CD4-positive, alpha-beta T cell (primary cell): ENCODE measurements at regions not wholly inside any gene's neighbourhood (a gene's known extent, or its start where the extent isn't known, plus 50 kb on each side); places are given as distances from the start of the nearest gene placed in this dataset.

ENCODE experiments used
- ATAC-seq: fragments of 200-7000 bp; cut with Tn5 transposase; one replicate; pipeline ENCODE4 v1.10.0; 2022; ENCODE audit warnings: mild to moderate bottlenecking; ENCODE audit not compliant: poor library complexity
- CTCF ChIA-PET: fragments of 350-600 bp; sonication (Branson Sonifier 250); formaldehyde crosslinking; loops from one replicate; lab custom pipeline; 2021; ENCODE audit warnings: antibody characterized with exemption, inconsistent platforms; lab: Charles Lee
- POLR2A ChIA-PET: fragments of 350-600 bp; sonication (Branson Sonifier 250); formaldehyde crosslinking; loops from one replicate; lab custom pipeline; 2021; ENCODE audit warnings: antibody characterized with exemption, inconsistent platforms; lab: Charles Lee
- DNase-seq, 14 experiments: peaks; one replicate each; pipeline ENCODE4 v3.0.0-alpha.2; 2013 to 2020; ENCODE audit warnings: mixed read lengths in 2 of 14
- H3K27ac ChIP-seq, 2 donors: one replicate each; pipeline versions ENCODE4 v1.5.1 to v1.7.0; 2013; ENCODE audit warnings: low read length in 2 of 2, low read depth in 1 of 2, mild to moderate bottlenecking in 1 of 2
- H3K27me3 ChIP-seq, 2 experiments: 1 replicate in 1 of 2; 2 replicates in 1 of 2; pipeline versions ENCODE4 v1.6.1 to v1.7.0; 2013; ENCODE audit warnings: low read length in 2 of 2, control low read depth in 1 of 2, mild to moderate bottlenecking in 1 of 2, moderate library complexity in 1 of 2; ENCODE audit not compliant: insufficient read depth in 2 of 2, control insufficient read depth in 1 of 2
- H3K36me3 ChIP-seq: one replicate; pipeline ENCODE4 v1.6.1; 2013; ENCODE audit warnings: low read length, control low read depth; ENCODE audit not compliant: insufficient read depth
- H3K4me1 ChIP-seq: one replicate; pipeline ENCODE4 v1.6.1; 2013; ENCODE audit warnings: low read length, control low read depth; ENCODE audit not compliant: insufficient read depth
- H3K4me3 ChIP-seq: one replicate; pipeline ENCODE4 v1.5.1; 2013; ENCODE audit warnings: mild to moderate bottlenecking, low read length, moderate library complexity
- H3K9me3 ChIP-seq, 2 experiments: 1 replicate in 1 of 2; 2 replicates in 1 of 2; pipeline versions ENCODE4 v1.6.1 to v1.7.0; 2013; ENCODE audit warnings: low read length in 2 of 2, mild to moderate bottlenecking in 2 of 2, control low read depth in 1 of 2, moderate library complexity in 1 of 2; ENCODE audit not compliant: control insufficient read depth in 1 of 2, insufficient read depth in 1 of 2
- H3K27ac Mint-ChIP-seq: one replicate; pipeline ENCODE4 v1.8.0; 2020; ENCODE audit warnings: mixed read lengths
- H3K27me3 Mint-ChIP-seq: one replicate; pipeline ENCODE4 v1.8.0; 2021; ENCODE audit warnings: mixed read lengths
- H3K36me3 Mint-ChIP-seq: one replicate; pipeline ENCODE4 v1.8.0; 2021; ENCODE audit warnings: low read depth, mixed read lengths
- H3K4me1 Mint-ChIP-seq: one replicate; pipeline ENCODE4 v1.8.0; 2021; ENCODE audit warnings: low read depth, mixed read lengths
- H3K4me3 Mint-ChIP-seq: one replicate; pipeline ENCODE4 v1.8.0; 2020; ENCODE audit warnings: mild to moderate bottlenecking, mixed read lengths
- H3K9me3 Mint-ChIP-seq: one replicate; pipeline ENCODE4 v1.8.0; 2020; ENCODE audit warnings: mixed read lengths
- CTCF ChIP-seq: fragments of 200-600 bp; IDR thresholded peaks from one replicate; pipeline ENCODE4 v1.8.0; 2022; ENCODE audit warnings: antibody characterized with exemption, mild to moderate bottlenecking
- intact Hi-C, 2 experiments: fragments of 100-400 bp; cut with DNase I in 1 of 2; cut with micrococcal nuclease in 1 of 2; formaldehyde crosslinking; loops; one replicate each; pipeline versions ENCODE4 v1.15.1 to v1.9.0; 2023 to 2025; cut with DNase I, micrococcal nuclease

GRCh38 chr6:99709062-99709461, 102.4 kb downstream of the PRDM13 start:
- H3K9me3 ChIP-seq = no peaks in the 10 kb centered on the region
- no peak overlapping the region for H3K27ac ChIP-seq
- H3K9me3 Mint-ChIP-seq = no peaks in the 10 kb centered on the region
- H3K27me3 Mint-ChIP-seq = peaks cover 17% of the 10 kb centered on the region
- H3K4me3 Mint-ChIP-seq = no peak overlapping the region
- no peaks in the 10 kb centered on the region for H3K36me3 ChIP-seq
- H3K4me1 Mint-ChIP-seq = no peaks in the 10 kb centered on the region
- no peaks in the 10 kb centered on the region for H3K4me1 ChIP-seq
- H3K36me3 Mint-ChIP-seq = no peaks in the 10 kb centered on the region
- H3K27me3 ChIP-seq = no peaks in the 10 kb centered on the region
- intact Hi-C loops = no loop called here
- DNase-seq (no peak), ATAC-seq (no peak)
- ChIA-PET POLR2A (no interaction called here), CTCF (interaction anchor here (1.6 kb wide), 1 partner anchor 9 kb away, joined by 3 read pairs; no protein-coding TSS in a partner anchor)
- H3K27ac Mint-ChIP-seq = no peak overlapping the region
- H3K4me3 ChIP-seq = no peak overlapping the region
- TF ChIP-seq CTCF = no peak

- no peak overlapping the region for H3K4me3 ChIP-seq
- H3K4me1 ChIP-seq = no peaks in the 10 kb centered on the region
- ChIA-PET CTCF (no interaction called here), POLR2A (no interaction called here)
- no peak overlapping the region for H3K27ac ChIP-seq
- Mint-ChIP-seq H3K9me3 (peaks cover under 1% of the 10 kb centered on the region), H3K4me3 (no peak overlapping the region), H3K4me1 (no peaks in the 10 kb centered on the region), H3K27me3 (peaks cover 12% of the 10 kb centered on the region), H3K27ac (no peak overlapping the region), H3K36me3 (no peaks in the 10 kb centered on the region)
- intact Hi-C loops = no loop called here
- no peaks in the 10 kb centered on the region for H3K27me3 ChIP-seq
- no peaks in the 10 kb centered on the region for H3K9me3 ChIP-seq
- TF ChIP-seq CTCF = no peak
- DNase-seq (no peak), ATAC-seq (no peak)
- no peaks in the 10 kb centered on the region for H3K36me3 ChIP-seq
Measured at GRCh38 chr6:99711302-99711701, 104.7 kb downstream of the PRDM13 start.

GRCh38 chr6:99711925-99712324, 105.3 kb downstream of the PRDM13 start:
- no peaks in the 10 kb centered on the region for H3K4me1 ChIP-seq
- peaks cover 12% of the 10 kb centered on the region for H3K27me3 Mint-ChIP-seq
- no peaks in the 10 kb centered on the region for H3K36me3 Mint-ChIP-seq
- no peak overlapping the region for H3K27ac Mint-ChIP-seq
- H3K4me3 Mint-ChIP-seq = no peak overlapping the region
- TF ChIP-seq CTCF = no peak
- DNase-seq (no peak), ATAC-seq (no peak)
- CTCF ChIA-PET = no interaction called here
- no peak overlapping the region for H3K27ac ChIP-seq
- H3K36me3 ChIP-seq = no peaks in the 10 kb centered on the region
- H3K9me3 ChIP-seq = no peaks in the 10 kb centered on the region
- intact Hi-C loops = no loop called here
- H3K4me1 Mint-ChIP-seq = no peaks in the 10 kb centered on the region
- POLR2A ChIA-PET = no interaction called here
- no peaks in the 10 kb centered on the region for H3K27me3 ChIP-seq
- peaks cover 5% of the 10 kb centered on the region for H3K9me3 Mint-ChIP-seq
- no peak overlapping the region for H3K4me3 ChIP-seq
